Fibroblast of skin of abdomen (primary cell): ENCODE measurements at regions not wholly inside any gene's neighbourhood (a gene's known extent, or its start where the extent isn't known, plus 50 kb on each side); places are given as distances from the start of the nearest gene placed in this dataset.

Experiments used
- DNase-seq: peaks from one replicate; pipeline ENCODE4 v3.0.0-alpha.2; 2013

- peak; percentile 83 for DNase-seq
Observed at GRCh38 chr2:200138391-200139124, 167.9 kb upstream of the SPATS2L start.

GRCh38 chr2:200144571-200144970 is 161.9 kb upstream of the SPATS2L start:
- no peak for DNase-seq

- no peak for DNase-seq
Observed at GRCh38 chr2:200146501-200146900, 160.0 kb upstream of the SPATS2L start.

- DNase-seq = no peak
Observed at GRCh38 chr2:200147371-200147770, 159.1 kb upstream of the SPATS2L start.

GRCh38 chr2:200148366-200148765 is 158.1 kb upstream of the SPATS2L start:
- DNase-seq = peak; percentile 31

- no peak for DNase-seq
Observed at GRCh38 chr2:200150411-200151086, 155.9 kb upstream of the SPATS2L start.

GRCh38 chr2:200155652-200156051 is 150.8 kb upstream of the SPATS2L start:
- no peak for DNase-seq

- peak; percentile 84 for DNase-seq
Observed at GRCh38 chr2:200156166-200156835, 150.2 kb upstream of the SPATS2L start.

GRCh38 chr2:200158647-200159356 is 147.7 kb upstream of the SPATS2L start:
- DNase-seq = peak; percentile 40

- no peak for DNase-seq
Observed at GRCh38 chr2:200159357-200159707, 147.2 kb upstream of the SPATS2L start.

- peak; percentile 40 for DNase-seq
Observed at GRCh38 chr2:200159829-200160781, 146.4 kb upstream of the SPATS2L start.

GRCh38 chr2:200161458-200161857 is 145.0 kb upstream of the SPATS2L start:
- DNase-seq = no peak

GRCh38 chr2:200165687-200166086 is 140.8 kb upstream of the SPATS2L start:
- DNase-seq = no peak

GRCh38 chr2:200168641-200169555 is 137.6 kb upstream of the SPATS2L start:
- peak; percentile 50 for DNase-seq

GRCh38 chr2:200170221-200170620 is 136.3 kb upstream of the SPATS2L start:
- DNase-seq = no peak

GRCh38 chr2:200171731-200172482 is 134.6 kb upstream of the SPATS2L start:
- peak; percentile 60 for DNase-seq

- no peak for DNase-seq
Observed at GRCh38 chr2:200172521-200172920, 134.0 kb upstream of the SPATS2L start.

- DNase-seq = peak; percentile 89
Observed at GRCh38 chr2:200172944-200173581, 133.4 kb upstream of the SPATS2L start.

GRCh38 chr2:200173691-200174090 is 132.8 kb upstream of the SPATS2L start:
- no peak for DNase-seq
